ENCODE measurements at regions not wholly inside any gene's neighbourhood (a gene's known extent, or its start where the extent isn't known, plus 50 kb on each side); places are given as distances from the start of the nearest gene placed in this dataset.

GRCh38 chr2:153152036-153152435, 326.5 kb downstream of the RPRM start:
- no peaks in the 10 kb centered on the region for H3K4me1 Mint-ChIP-seq
- peaks cover 2% of the 10 kb centered on the region for H3K27me3 Mint-ChIP-seq (ENCODE audit: low read depth)
- no peak for TF ChIP-seq CTCF (conservative IDR thresholded peaks at IDR 0.05)
- H3K27ac Mint-ChIP-seq (ENCODE audit: unreplicated experiment), result no peak overlapping the region
- no peaks in the 10 kb centered on the region for H3K36me3 Mint-ChIP-seq (ENCODE audit: low read depth)
- DNase-seq (ENCODE audit: low read depth, low spot score), result no peak
- peaks cover 11% of the 10 kb centered on the region for H3K9me3 Mint-ChIP-seq
- H3K4me3 Mint-ChIP-seq, result no peak overlapping the region

- TF ChIP-seq CTCF (conservative IDR thresholded peaks at IDR 0.05), result no peak
- H3K27me3 Mint-ChIP-seq (ENCODE audit: low read depth), result peaks cover 6% of the 10 kb centered on the region
- H3K27ac Mint-ChIP-seq (ENCODE audit: unreplicated experiment), result no peak overlapping the region
- no peak for DNase-seq (ENCODE audit: low read depth, low spot score)
- no peak overlapping the region for H3K4me3 Mint-ChIP-seq
- H3K9me3 Mint-ChIP-seq, result no peaks in the 10 kb centered on the region
- no peaks in the 10 kb centered on the region for H3K4me1 Mint-ChIP-seq
- no peaks in the 10 kb centered on the region for H3K36me3 Mint-ChIP-seq (ENCODE audit: low read depth)
These were observed 333.0 kb downstream of the RPRM start for GRCh38 chr2:153145470-153145978.

- peaks cover 6% of the 10 kb centered on the region for H3K27me3 Mint-ChIP-seq (ENCODE audit: low read depth)
- no peak for DNase-seq (ENCODE audit: low read depth, low spot score)
- H3K36me3 Mint-ChIP-seq (ENCODE audit: low read depth), result no peaks in the 10 kb centered on the region
- H3K4me3 Mint-ChIP-seq, result no peak overlapping the region
- no peaks in the 10 kb centered on the region for H3K4me1 Mint-ChIP-seq
- H3K27ac Mint-ChIP-seq (ENCODE audit: unreplicated experiment), result no peak overlapping the region
- no peak for TF ChIP-seq CTCF (conservative IDR thresholded peaks at IDR 0.05)
- no peaks in the 10 kb centered on the region for H3K9me3 Mint-ChIP-seq
These were observed 335.0 kb downstream of the RPRM start for GRCh38 chr2:153143540-153143939.

GRCh38 chr2:153140498-153140897, 338.1 kb downstream of the RPRM start:
- no peak overlapping the region for H3K4me3 Mint-ChIP-seq
- H3K27me3 Mint-ChIP-seq (ENCODE audit: low read depth), result peaks cover 3% of the 10 kb centered on the region
- H3K9me3 Mint-ChIP-seq, result no peaks in the 10 kb centered on the region
- TF ChIP-seq CTCF (conservative IDR thresholded peaks at IDR 0.05), result no peak
- no peaks in the 10 kb centered on the region for H3K36me3 Mint-ChIP-seq (ENCODE audit: low read depth)
- H3K27ac Mint-ChIP-seq (ENCODE audit: unreplicated experiment), result no peak overlapping the region
- no peak for DNase-seq (ENCODE audit: low read depth, low spot score)
- no peaks in the 10 kb centered on the region for H3K4me1 Mint-ChIP-seq

GRCh38 chr2:153138651-153139375, 339.7 kb downstream of the RPRM start:
- Mint-ChIP-seq H3K36me3 (ENCODE audit: low read depth) (no peaks in the 10 kb centered on the region), H3K4me1 (peaks cover 9% of the 10 kb centered on the region), H3K4me3 (no peak overlapping the region), H3K9me3 (no peaks in the 10 kb centered on the region), H3K27ac (ENCODE audit: unreplicated experiment) (no peak overlapping the region), H3K27me3 (ENCODE audit: low read depth) (peaks cover 3% of the 10 kb centered on the region)
- DNase-seq (ENCODE audit: low read depth, low spot score), result no peak
- TF ChIP-seq CTCF (conservative IDR thresholded peaks at IDR 0.05), result no peak

Measured in neural crest cell (in vitro differentiated cells).